ENCODE measurements at regions not wholly inside any gene's neighbourhood (a gene's known extent, or its start where the extent isn't known, plus 50 kb on each side); places are given as distances from the start of the nearest gene placed in this dataset.
A peak's percentile ranks its signal among the peaks of the same experiment; 100 is the strongest.

GRCh38 chr7:9835199-9835598 is 1138.5 kb upstream of the PHF14 start:
- no peak for TF ChIP-seq YY1 (IDR thresholded peaks at IDR 0.05; ENCODE audit: low read depth)
- 0 out of 2 replicates have a peak, but pooled peaks have one; percentile 34 for TF ChIP-seq EP300 (IDR thresholded peaks at IDR 0.05; ENCODE audit: borderline replicate concordance)
- TF ChIP-seq RAD21 (IDR thresholded peaks at IDR 0.05; ENCODE audit: low read depth): no peak
- TF ChIP-seq CEBPB (IDR thresholded peaks at IDR 0.05): no peak

All from Ishikawa (cell line).